AG04450 (cell line): ENCODE measurements at regions not wholly inside any gene's neighbourhood (a gene's known extent, or its start where the extent isn't known, plus 50 kb on each side); places are given as distances from the start of the nearest gene placed in this dataset.

Experiments
- CTCF ChIA-PET: fragments of 300-600, 350-600 bp; formaldehyde crosslinking; extraction: SDS; loops from one replicate; lab custom pipeline; 2022; ENCODE audit warnings: antibody characterized with exemption, inconsistent platforms; lab: Charles Lee
- POLR2A ChIA-PET: fragments of 350-600 bp; formaldehyde crosslinking; extraction: SDS; loops from one replicate; lab custom pipeline; 2021; ENCODE audit warnings: antibody characterized with exemption, inconsistent platforms; lab: Yijun Ruan, JAX
- DNase-seq: peaks from one replicate; pipeline ENCODE4 v3.0.0-alpha.2; 2011; ENCODE audit warnings: low read depth, low spot score
- H3K27ac ChIP-seq: one replicate; pipeline ENCODE4 v1.5.1; 2012; ENCODE audit warnings: low read depth, low read length, control low read depth
- H3K27me3 ChIP-seq: one replicate; pipeline ENCODE4 v1.6.0; 2012; ENCODE audit warnings: low read length; ENCODE audit not compliant: control insufficient read depth, insufficient read depth
- H3K4me3 ChIP-seq: 2 replicates; pipeline ENCODE4 v1.5.1; 2011; ENCODE audit warnings: mild to moderate bottlenecking, low read depth, low read length, control low read depth
- H3K9me3 ChIP-seq: 2 replicates; pipeline ENCODE4 v1.5.1; 2012; ENCODE audit warnings: low read length; ENCODE audit not compliant: control insufficient read depth, insufficient read depth
- TF ChIP-seq, protein P1 (sequence below): IDR thresholded peaks from 2 replicates; pipeline ENCODE4 v1.5.1; 2011; ENCODE audit warnings: low read depth, low read length, control low read depth, inconsistent platforms

DNA sequence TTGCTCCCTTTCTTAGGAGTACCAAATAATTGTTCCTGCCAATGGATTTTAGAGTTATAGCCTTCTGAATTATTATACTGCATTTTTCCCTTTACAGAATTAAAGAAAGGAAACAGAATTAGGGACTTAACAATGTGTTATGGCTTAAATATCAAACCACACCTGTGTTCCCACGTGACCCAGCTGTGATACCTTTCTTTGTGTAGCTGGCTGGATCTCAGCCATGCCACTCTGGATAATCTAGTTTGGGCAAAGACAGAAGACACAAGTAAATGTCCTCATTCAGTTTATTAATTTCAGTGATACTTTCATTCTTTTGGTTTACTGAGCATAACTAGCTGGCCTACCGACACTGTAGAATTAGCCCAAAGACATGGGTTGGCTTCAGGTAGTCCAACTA, 417.2 kb upstream of the ADAMTS16 start:
- Histone ChIP-seq H3K9me3 (peaks cover 13% of the 10 kb centered on the region; the same call in 1 of the 2 replicates), H3K27me3 (no peaks in the 10 kb centered on the region), H3K27ac (no peak overlapping the region), H3K4me3 (no peak overlapping the region)
- POLR2A ChIA-PET, result no interaction called here
- TF ChIP-seq, protein P1, sequence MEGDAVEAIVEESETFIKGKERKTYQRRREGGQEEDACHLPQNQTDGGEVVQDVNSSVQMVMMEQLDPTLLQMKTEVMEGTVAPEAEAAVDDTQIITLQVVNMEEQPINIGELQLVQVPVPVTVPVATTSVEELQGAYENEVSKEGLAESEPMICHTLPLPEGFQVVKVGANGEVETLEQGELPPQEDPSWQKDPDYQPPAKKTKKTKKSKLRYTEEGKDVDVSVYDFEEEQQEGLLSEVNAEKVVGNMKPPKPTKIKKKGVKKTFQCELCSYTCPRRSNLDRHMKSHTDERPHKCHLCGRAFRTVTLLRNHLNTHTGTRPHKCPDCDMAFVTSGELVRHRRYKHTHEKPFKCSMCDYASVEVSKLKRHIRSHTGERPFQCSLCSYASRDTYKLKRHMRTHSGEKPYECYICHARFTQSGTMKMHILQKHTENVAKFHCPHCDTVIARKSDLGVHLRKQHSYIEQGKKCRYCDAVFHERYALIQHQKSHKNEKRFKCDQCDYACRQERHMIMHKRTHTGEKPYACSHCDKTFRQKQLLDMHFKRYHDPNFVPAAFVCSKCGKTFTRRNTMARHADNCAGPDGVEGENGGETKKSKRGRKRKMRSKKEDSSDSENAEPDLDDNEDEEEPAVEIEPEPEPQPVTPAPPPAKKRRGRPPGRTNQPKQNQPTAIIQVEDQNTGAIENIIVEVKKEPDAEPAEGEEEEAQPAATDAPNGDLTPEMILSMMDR, result no peak
- no peak for DNase-seq
- CTCF ChIA-PET, result no interaction called here

- CTCF ChIA-PET, result no interaction called here
- no peak for DNase-seq
- no peak overlapping the region for H3K27ac ChIP-seq
- H3K27me3 ChIP-seq, result no peaks in the 10 kb centered on the region
- H3K9me3 ChIP-seq, result peaks cover 11% of the 10 kb centered on the region
- POLR2A ChIA-PET, result no interaction called here
- H3K4me3 ChIP-seq, result no peak overlapping the region
- TF ChIP-seq, protein P1, result no peak
These were observed 414.5 kb upstream of the ADAMTS16 start for GRCh38 chr5:4725594-4725993.

DNA sequence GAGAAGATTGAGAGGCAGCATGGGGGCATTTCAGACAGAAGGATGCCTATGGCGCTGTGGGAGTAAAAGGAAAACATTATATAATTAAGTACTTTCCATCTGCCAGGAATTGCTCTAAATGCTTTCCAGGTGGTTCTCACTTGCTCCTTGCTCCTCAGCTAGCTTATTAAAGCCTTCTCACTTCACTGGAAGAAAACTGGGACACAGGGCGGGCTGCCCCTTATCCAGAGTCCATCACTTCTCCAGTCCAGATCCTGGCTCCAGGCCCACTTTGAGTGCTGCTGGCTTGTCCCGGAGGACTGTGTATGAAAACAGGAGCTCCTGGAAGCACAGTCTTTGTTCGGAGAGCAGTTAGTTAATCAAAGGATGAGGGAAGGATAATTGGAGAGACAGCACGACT, 409.9 kb upstream of the ADAMTS16 start:
- no peaks in the 10 kb centered on the region for H3K27me3 ChIP-seq
- ChIA-PET POLR2A (no interaction called here), CTCF (no interaction called here)
- no peak overlapping the region for H3K27ac ChIP-seq
- TF ChIP-seq, protein P1, result no peak
- no peak for DNase-seq
- peaks cover 20% of the 10 kb centered on the region for H3K9me3 ChIP-seq
- H3K4me3 ChIP-seq, result no peak overlapping the region

GRCh38 chr5:4734348-4734747, 405.8 kb upstream of the ADAMTS16 start:
- POLR2A ChIA-PET, result no interaction called here
- CTCF ChIA-PET, result no interaction called here
- DNase-seq, result no peak
- H3K9me3 ChIP-seq, result peaks cover 34% of the 10 kb centered on the region
- no peak overlapping the region for H3K27ac ChIP-seq
- TF ChIP-seq, protein P1, result no peak
- H3K27me3 ChIP-seq, result no peaks in the 10 kb centered on the region
- no peak overlapping the region for H3K4me3 ChIP-seq

- ChIA-PET POLR2A (no interaction called here), CTCF (no interaction called here)
- Histone ChIP-seq H3K4me3 (no peak overlapping the region), H3K9me3 (peaks cover 34% of the 10 kb centered on the region), H3K27ac (no peak overlapping the region), H3K27me3 (no peaks in the 10 kb centered on the region)
- TF ChIP-seq, protein P1, result no peak
- DNase-seq, result no peak
These were observed 404.9 kb upstream of the ADAMTS16 start for GRCh38 chr5:4735261-4735660.
